RWPE2 (cell line): ENCODE measurements at regions not wholly inside any gene's neighbourhood (a gene's known extent, or its start where the extent isn't known, plus 50 kb on each side); places are given as distances from the start of the nearest gene placed in this dataset.

ENCODE experiments used
- ATAC-seq: fragments of 200-7000 bp; cut with Tn5 transposase; 3 replicates; pipeline ENCODE4 v1.9.1; 2021; ENCODE audit warnings: low read depth
- DNase-seq: peaks from one replicate; pipeline ENCODE4 v3.0.0-alpha.2; 2020; ENCODE audit warnings: low spot score
- H3K27ac ChIP-seq: fragments of 450-650 bp; 2 replicates; pipeline ENCODE4 v1.5.1; 2017; ENCODE audit warnings: mild to moderate bottlenecking; ENCODE audit not compliant: poor library complexity, severe bottlenecking
- H3K27me3 ChIP-seq: fragments of 250-450 bp; sonication (Bioruptor Pico); 2 replicates; pipeline ENCODE4 v1.5.1; 2021; ENCODE audit warnings: mild to moderate bottlenecking, moderate library complexity; ENCODE audit not compliant: insufficient read depth, poor library complexity, severe bottlenecking
- H3K36me3 ChIP-seq: fragments of 250-450 bp; sonication (Bioruptor Pico); 2 replicates; pipeline ENCODE4 v1.5.1; 2020; ENCODE audit warnings: low read depth, mild to moderate bottlenecking, moderate library complexity
- H3K4me1 ChIP-seq: fragments of 250-450 bp; sonication (Bioruptor Pico); 2 replicates; pipeline ENCODE4 v1.5.1; 2021; ENCODE audit warnings: mild to moderate bottlenecking, moderate library complexity; ENCODE audit not compliant: insufficient read depth, poor library complexity, severe bottlenecking
- H3K4me3 ChIP-seq: fragments of 250-450 bp; sonication (Bioruptor Pico); 2 replicates; pipeline ENCODE4 v1.5.1; 2021; ENCODE audit warnings: mild to moderate bottlenecking, moderate library complexity; ENCODE audit not compliant: severe bottlenecking
- H3K9me3 ChIP-seq: fragments of 250-450 bp; sonication (Bioruptor Pico); 2 replicates; pipeline ENCODE4 v1.5.1; 2021; ENCODE audit warnings: mild to moderate bottlenecking, moderate library complexity; ENCODE audit not compliant: severe bottlenecking
- TF ChIP-seq, protein P1 (sequence below): fragments of 450-650 bp; IDR thresholded peaks from one replicate; pipeline ENCODE4 v1.5.1; 2017; ENCODE audit warnings: mild to moderate bottlenecking, moderate library complexity; ENCODE audit not compliant: poor library complexity, severe bottlenecking

DNA sequence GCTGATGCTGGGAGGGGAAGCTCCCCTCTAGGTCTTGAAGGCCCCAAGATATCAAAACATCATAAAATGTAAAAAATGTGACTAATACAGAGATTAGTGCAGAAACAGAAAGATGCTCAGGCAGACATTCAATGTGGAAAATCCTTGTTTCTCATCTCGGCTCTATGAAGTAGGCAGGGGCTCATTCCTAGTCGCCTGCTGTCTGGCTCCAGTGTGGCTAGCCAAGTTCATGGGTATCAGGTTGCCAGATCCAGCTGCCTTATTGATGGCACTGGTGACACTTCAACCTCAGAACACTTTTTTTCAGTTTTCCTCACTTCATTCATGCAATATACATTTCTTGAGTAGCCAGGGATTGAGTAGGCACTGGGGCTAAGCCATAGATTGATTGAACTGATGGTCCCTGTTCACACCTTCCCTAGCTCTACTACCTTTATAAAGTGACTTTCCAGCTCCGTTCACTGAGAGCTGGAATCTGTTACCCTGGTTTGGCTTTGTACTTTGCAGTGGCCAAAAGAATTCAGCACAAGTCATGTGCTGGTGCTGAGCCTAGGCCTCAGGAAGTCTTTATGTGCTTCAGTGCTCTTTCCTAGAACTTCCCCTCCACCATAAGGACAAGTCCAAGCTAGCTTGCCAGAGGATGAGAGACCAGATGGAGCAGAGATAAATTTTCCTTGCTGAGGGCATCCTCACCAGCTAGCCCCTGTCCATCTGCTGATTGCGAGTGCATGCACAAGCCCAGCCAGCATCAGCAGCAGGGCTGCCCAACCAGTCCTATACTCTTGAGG, 373.6 kb upstream of the ST6GAL2 start:
- Histone ChIP-seq H3K4me1 (no peaks in the 10 kb centered on the region), H3K9me3 (no peaks in the 10 kb centered on the region), H3K36me3 (no peaks in the 10 kb centered on the region), H3K27me3 (no peaks in the 10 kb centered on the region), H3K27ac (no peak overlapping the region), H3K4me3 (no peak overlapping the region)
- TF ChIP-seq, protein P1, sequence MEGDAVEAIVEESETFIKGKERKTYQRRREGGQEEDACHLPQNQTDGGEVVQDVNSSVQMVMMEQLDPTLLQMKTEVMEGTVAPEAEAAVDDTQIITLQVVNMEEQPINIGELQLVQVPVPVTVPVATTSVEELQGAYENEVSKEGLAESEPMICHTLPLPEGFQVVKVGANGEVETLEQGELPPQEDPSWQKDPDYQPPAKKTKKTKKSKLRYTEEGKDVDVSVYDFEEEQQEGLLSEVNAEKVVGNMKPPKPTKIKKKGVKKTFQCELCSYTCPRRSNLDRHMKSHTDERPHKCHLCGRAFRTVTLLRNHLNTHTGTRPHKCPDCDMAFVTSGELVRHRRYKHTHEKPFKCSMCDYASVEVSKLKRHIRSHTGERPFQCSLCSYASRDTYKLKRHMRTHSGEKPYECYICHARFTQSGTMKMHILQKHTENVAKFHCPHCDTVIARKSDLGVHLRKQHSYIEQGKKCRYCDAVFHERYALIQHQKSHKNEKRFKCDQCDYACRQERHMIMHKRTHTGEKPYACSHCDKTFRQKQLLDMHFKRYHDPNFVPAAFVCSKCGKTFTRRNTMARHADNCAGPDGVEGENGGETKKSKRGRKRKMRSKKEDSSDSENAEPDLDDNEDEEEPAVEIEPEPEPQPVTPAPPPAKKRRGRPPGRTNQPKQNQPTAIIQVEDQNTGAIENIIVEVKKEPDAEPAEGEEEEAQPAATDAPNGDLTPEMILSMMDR, result no peak
- ATAC-seq, result no peak
- no peak for DNase-seq

DNA sequence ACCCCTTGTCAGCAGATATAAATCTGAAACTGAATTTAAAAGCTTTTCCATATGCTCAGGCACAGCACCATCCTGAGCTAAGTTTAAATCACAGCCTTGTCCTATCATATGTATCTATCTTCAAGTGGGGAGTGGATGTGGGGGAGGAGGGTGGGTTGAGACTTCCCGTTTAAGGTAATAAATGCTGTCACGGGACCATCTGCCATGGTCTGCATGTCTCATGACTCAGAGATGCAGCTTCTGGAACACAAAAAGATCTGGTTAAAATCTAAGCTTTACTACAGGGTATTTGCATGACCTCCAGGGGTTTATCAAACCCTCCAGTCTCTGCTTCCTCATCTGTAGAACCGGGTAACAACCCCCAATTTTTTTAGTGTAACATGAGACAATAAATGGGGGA, 377.7 kb upstream of the ST6GAL2 start:
- no peaks in the 10 kb centered on the region for H3K9me3 ChIP-seq
- H3K36me3 ChIP-seq, result no peaks in the 10 kb centered on the region
- H3K27me3 ChIP-seq, result no peaks in the 10 kb centered on the region
- ATAC-seq (no peak), DNase-seq (no peak)
- H3K27ac ChIP-seq, result no peak overlapping the region
- TF ChIP-seq, protein P1, result no peak
- H3K4me1 ChIP-seq, result no peaks in the 10 kb centered on the region
- H3K4me3 ChIP-seq, result no peak overlapping the region

DNA sequence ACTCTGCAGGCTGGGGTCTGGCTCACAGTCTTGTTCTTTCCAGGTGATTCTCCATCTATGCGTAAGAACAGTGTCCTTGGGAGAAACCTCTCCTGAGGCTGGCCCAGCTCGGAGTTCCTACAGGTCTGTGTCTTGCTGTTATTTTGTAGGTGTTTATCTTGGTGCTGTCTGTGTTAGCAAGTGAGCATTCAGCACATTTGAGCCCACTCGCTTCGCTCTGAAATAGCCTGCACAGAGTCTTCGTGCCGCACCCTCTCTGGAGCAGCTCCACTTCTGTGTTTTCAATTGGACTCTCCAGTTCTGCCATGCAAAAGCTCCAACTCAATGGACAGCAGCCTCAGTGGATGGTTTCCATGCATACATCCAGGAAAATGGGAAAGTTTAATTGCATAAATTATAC, 378.2 kb upstream of the ST6GAL2 start:
- TF ChIP-seq, protein P1, result no peak
- H3K9me3 ChIP-seq, result no peaks in the 10 kb centered on the region
- no peaks in the 10 kb centered on the region for H3K27me3 ChIP-seq
- no peaks in the 10 kb centered on the region for H3K4me1 ChIP-seq
- no peak overlapping the region for H3K4me3 ChIP-seq
- DNase-seq (no peak), ATAC-seq (no peak)
- H3K36me3 ChIP-seq, result no peaks in the 10 kb centered on the region
- H3K27ac ChIP-seq, result no peak overlapping the region

DNA sequence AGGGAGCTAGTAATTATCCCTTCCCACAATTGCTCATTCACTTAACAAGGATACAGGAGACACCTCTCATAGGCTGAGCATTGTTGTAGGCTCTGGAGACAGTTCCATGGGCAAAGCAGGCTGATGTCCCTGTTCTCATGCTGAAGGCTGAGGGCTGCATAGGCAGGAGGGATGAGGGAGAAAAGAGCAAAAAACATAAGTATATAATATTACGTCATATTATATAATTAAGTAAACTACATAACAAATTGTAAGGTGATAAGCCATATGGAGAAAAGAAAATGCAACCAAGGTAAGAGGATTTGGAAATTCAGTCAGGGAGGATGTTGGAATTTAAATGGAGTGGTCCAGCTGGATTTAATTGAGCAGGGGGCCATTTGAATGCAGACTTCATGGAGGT, 380.6 kb upstream of the ST6GAL2 start:
- Histone ChIP-seq H3K27me3 (no peaks in the 10 kb centered on the region), H3K4me3 (no peak overlapping the region), H3K27ac (no peak overlapping the region), H3K4me1 (no peaks in the 10 kb centered on the region), H3K9me3 (no peaks in the 10 kb centered on the region), H3K36me3 (no peaks in the 10 kb centered on the region)
- ATAC-seq (no peak), DNase-seq (no peak)
- TF ChIP-seq, protein P1, result no peak

DNA sequence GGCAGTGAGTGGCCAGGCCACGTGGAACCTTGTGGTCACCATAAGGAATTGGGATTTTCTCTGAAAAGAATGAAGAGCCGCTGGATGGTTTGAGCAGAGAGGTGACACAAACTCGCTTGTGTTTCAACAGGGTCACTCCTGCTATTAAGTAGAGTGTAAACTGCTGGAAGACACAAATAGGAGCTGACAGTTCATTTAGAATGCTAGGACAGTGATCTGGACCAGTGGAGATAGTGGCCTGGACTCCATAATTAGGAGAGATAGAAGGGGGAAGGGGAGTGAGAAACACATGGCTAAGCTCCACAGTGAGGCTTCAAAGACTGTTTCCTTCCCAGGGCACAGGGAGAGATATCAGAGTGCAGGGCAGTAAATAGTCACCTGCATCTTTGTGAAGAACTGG, 381.1 kb upstream of the ST6GAL2 start:
- ATAC-seq (no peak), DNase-seq (no peak)
- TF ChIP-seq, protein P1, result no peak
- Histone ChIP-seq H3K27me3 (peaks cover under 1% of the 10 kb centered on the region), H3K27ac (no peak overlapping the region), H3K4me3 (no peak overlapping the region), H3K4me1 (no peaks in the 10 kb centered on the region), H3K36me3 (no peaks in the 10 kb centered on the region), H3K9me3 (no peaks in the 10 kb centered on the region)
